ENCODE measurements at regions not wholly inside any gene's neighbourhood (a gene's known extent, or its start where the extent isn't known, plus 50 kb on each side); places are given as distances from the start of the nearest gene placed in this dataset.

DNA sequence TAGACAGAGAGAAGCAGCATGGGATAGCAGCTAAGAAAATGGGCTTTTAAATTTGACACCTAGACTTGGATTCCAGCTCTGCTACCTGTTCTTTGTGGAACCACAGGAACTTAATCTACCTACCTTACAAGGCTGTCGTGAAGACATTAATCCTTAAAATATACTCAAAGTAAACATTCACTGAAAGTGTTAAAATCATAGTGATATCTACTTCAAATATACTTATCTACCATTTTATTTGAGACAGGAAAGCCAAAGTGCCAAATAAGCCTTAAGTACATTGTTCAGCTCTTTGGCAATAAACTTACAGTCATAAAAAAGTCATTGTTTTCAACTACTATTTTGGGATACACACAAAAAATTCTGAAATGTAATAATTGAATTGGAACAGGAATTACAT lies 295.0 kb upstream of the PITX2 start:
- H3K4me3 ChIP-seq: no peak overlapping the region
- intact Hi-C loops (cut with DNase I; ENCODE audit: low total_unique reads): no loop called here
- H3K27ac ChIP-seq: no peak overlapping the region
- in situ Hi-C loops (cut with MboI; ENCODE audit: low sequenced_read_pairs in 4 of 4): no loop called here
- no peaks in the 10 kb centered on the region for H3K36me3 ChIP-seq
- DNase-seq (no peak), ATAC-seq (no peak)
- TF ChIP-seq, protein P1, sequence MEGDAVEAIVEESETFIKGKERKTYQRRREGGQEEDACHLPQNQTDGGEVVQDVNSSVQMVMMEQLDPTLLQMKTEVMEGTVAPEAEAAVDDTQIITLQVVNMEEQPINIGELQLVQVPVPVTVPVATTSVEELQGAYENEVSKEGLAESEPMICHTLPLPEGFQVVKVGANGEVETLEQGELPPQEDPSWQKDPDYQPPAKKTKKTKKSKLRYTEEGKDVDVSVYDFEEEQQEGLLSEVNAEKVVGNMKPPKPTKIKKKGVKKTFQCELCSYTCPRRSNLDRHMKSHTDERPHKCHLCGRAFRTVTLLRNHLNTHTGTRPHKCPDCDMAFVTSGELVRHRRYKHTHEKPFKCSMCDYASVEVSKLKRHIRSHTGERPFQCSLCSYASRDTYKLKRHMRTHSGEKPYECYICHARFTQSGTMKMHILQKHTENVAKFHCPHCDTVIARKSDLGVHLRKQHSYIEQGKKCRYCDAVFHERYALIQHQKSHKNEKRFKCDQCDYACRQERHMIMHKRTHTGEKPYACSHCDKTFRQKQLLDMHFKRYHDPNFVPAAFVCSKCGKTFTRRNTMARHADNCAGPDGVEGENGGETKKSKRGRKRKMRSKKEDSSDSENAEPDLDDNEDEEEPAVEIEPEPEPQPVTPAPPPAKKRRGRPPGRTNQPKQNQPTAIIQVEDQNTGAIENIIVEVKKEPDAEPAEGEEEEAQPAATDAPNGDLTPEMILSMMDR (IDR thresholded peaks at IDR 0.05 in 4 of 5, conservative IDR thresholded peaks at IDR 0.05 in 1 of 5): no peak
- no peak for TF ChIP-seq POLR2A (IDR thresholded peaks at IDR 0.05)
- H3K9me3 ChIP-seq: no peaks in the 10 kb centered on the region
- H3K4me1 ChIP-seq: no peaks in the 10 kb centered on the region
- H3K27me3 ChIP-seq: no peaks in the 10 kb centered on the region

GRCh38 chr4:110920990-110921389 lies 298.1 kb upstream of the PITX2 start:
- in situ Hi-C loops (cut with MboI; ENCODE audit: low sequenced_read_pairs in 4 of 4) (no loop called here), intact Hi-C loops (cut with DNase I; ENCODE audit: low total_unique reads) (no loop called here)
- TF ChIP-seq POLR2A (IDR thresholded peaks at IDR 0.05): no peak
- TF ChIP-seq, protein P1 (IDR thresholded peaks at IDR 0.05 in 4 of 5, conservative IDR thresholded peaks at IDR 0.05 in 1 of 5): no peak
- no peaks in the 10 kb centered on the region for H3K27me3 ChIP-seq
- H3K27ac ChIP-seq: no peak overlapping the region
- no peaks in the 10 kb centered on the region for H3K36me3 ChIP-seq
- H3K4me3 ChIP-seq: no peak overlapping the region
- no peak for DNase-seq
- H3K4me1 ChIP-seq: no peaks in the 10 kb centered on the region
- H3K9me3 ChIP-seq: no peaks in the 10 kb centered on the region
- no peak for ATAC-seq

DNA sequence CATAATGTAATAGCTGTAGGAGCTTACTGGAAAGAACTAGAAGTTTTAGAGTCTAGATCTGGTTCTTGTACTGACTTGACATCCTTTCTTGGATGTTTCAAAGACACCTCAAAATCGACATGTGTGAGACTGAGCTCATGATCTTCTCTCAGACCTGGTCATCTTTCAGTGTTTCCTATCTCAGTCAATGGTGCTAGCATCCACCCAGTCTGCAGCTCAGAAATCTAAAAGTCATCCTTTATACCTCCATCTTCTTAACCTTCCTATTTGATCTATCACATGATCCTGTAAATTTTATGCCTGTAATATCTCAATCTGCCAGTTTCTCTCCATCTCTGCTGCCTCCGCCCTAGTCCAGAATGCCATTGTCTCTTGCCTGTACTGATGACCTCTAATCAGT lies 301.9 kb upstream of the PITX2 start:
- H3K27ac ChIP-seq: no peak overlapping the region
- TF ChIP-seq, protein P1 (IDR thresholded peaks at IDR 0.05 in 4 of 5, conservative IDR thresholded peaks at IDR 0.05 in 1 of 5): no peak
- no peak for TF ChIP-seq POLR2A (IDR thresholded peaks at IDR 0.05)
- no peaks in the 10 kb centered on the region for H3K27me3 ChIP-seq
- H3K4me1 ChIP-seq: no peaks in the 10 kb centered on the region
- intact Hi-C loops (cut with DNase I; ENCODE audit: low total_unique reads) (no loop called here), in situ Hi-C loops (cut with MboI; ENCODE audit: low sequenced_read_pairs in 4 of 4) (no loop called here)
- ATAC-seq: no peak
- H3K4me3 ChIP-seq: no peak overlapping the region
- H3K36me3 ChIP-seq: no peaks in the 10 kb centered on the region
- no peak for DNase-seq
- no peaks in the 10 kb centered on the region for H3K9me3 ChIP-seq

GRCh38 chr4:110926841-110927400 lies 304.0 kb upstream of the PITX2 start:
- TF ChIP-seq POLR2A (IDR thresholded peaks at IDR 0.05): no peak
- TF ChIP-seq, protein P1 (IDR thresholded peaks at IDR 0.05 in 4 of 5, conservative IDR thresholded peaks at IDR 0.05 in 1 of 5): no peak
- Histone ChIP-seq H3K36me3 (no peaks in the 10 kb centered on the region), H3K4me3 (no peak overlapping the region), H3K4me1 (no peaks in the 10 kb centered on the region), H3K27me3 (no peaks in the 10 kb centered on the region), H3K27ac (no peak overlapping the region), H3K9me3 (no peaks in the 10 kb centered on the region)
- no peak for ATAC-seq
- in situ Hi-C loops (cut with MboI; ENCODE audit: low sequenced_read_pairs in 4 of 4) (no loop called here), intact Hi-C loops (cut with DNase I; ENCODE audit: low total_unique reads) (no loop called here)
- DNase-seq: no peak

DNA sequence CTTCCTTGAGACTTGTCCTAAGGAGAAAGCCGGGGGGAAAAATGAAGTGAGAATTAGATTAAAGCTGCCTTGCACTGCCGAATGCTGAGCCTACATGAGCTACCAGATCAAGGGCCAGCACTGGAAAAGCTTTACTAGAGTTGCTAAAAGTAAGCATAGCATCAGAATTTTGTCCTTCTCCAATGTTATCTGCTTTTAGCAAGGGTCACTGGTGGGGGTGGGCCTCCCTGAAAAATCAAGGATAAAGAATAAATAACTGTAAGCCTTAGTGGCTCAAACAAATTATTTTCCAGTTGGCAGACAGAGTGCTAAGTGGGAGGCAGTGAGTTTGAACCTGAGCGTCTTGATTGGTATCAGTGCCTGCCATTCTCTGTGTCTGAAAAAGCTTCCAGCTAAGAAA lies 310.5 kb upstream of the PITX2 start:
- intact Hi-C loops (cut with DNase I; ENCODE audit: low total_unique reads): no loop called here
- ATAC-seq: no peak
- Histone ChIP-seq H3K4me1 (no peaks in the 10 kb centered on the region), H3K27ac (no peak overlapping the region), H3K27me3 (no peaks in the 10 kb centered on the region), H3K4me3 (no peak overlapping the region), H3K36me3 (no peaks in the 10 kb centered on the region), H3K9me3 (no peaks in the 10 kb centered on the region)
- DNase-seq: no peak
- in situ Hi-C loops (cut with MboI; ENCODE audit: low sequenced_read_pairs in 4 of 4): no loop called here
- TF ChIP-seq, protein P1 (IDR thresholded peaks at IDR 0.05 in 4 of 5, conservative IDR thresholded peaks at IDR 0.05 in 1 of 5): no peak
- TF ChIP-seq POLR2A (IDR thresholded peaks at IDR 0.05): no peak
